Smooth muscle cell (in vitro differentiated cells): ENCODE measurements at regions not wholly inside any gene's neighbourhood (a gene's known extent, or its start where the extent isn't known, plus 50 kb on each side); places are given as distances from the start of the nearest gene placed in this dataset.

Experiments used
- DNase-seq: peaks from one replicate; lab custom pipeline; 2025; ENCODE audit not compliant: unreplicated experiment; lab: John Stamatoyannopoulos, UW
- H2AFZ ChIP-seq: fragments of 200-600 bp; sonication (generic); 2 replicates; pipeline ENCODE4 v1.6.0; 2016; ENCODE audit warnings: antibody characterized with exemption, low read depth, mild to moderate bottlenecking
- H3F3A ChIP-seq: fragments of 200-600 bp; sonication (generic); 2 replicates; pipeline ENCODE4 v1.6.0; 2017; ENCODE audit warnings: antibody characterized with exemption, low read depth
- H3K27ac ChIP-seq: fragments of 200-600 bp; sonication (generic); 2 replicates; pipeline ENCODE4 v1.5.1; 2016; ENCODE audit warnings: low read depth, mild to moderate bottlenecking
- H3K27me3 ChIP-seq: fragments of 200-600 bp; sonication (generic); 2 replicates; pipeline ENCODE4 v1.6.1; 2016; ENCODE audit warnings: low read depth, mild to moderate bottlenecking
- H3K36me3 ChIP-seq: fragments of 200-600 bp; sonication (generic); 2 replicates; pipeline ENCODE4 v1.5.1; 2016; ENCODE audit warnings: low read depth
- H3K4me1 ChIP-seq: fragments of 200-600 bp; sonication (generic); 2 replicates; pipeline ENCODE4 v1.5.1; 2016; ENCODE audit warnings: low read depth
- H3K4me2 ChIP-seq: fragments of 200-600 bp; sonication (generic); 2 replicates; pipeline ENCODE4 v1.6.0; 2016; ENCODE audit warnings: mild to moderate bottlenecking
- H3K4me3 ChIP-seq: fragments of 200-600 bp; sonication (generic); 2 replicates; pipeline ENCODE4 v1.5.1; 2016; ENCODE audit warnings: mild to moderate bottlenecking
- H3K79me2 ChIP-seq: fragments of 200-600 bp; sonication (generic); 2 replicates; pipeline ENCODE4 v1.6.0; 2016; ENCODE audit warnings: low read depth, mild to moderate bottlenecking
- H3K9ac ChIP-seq: fragments of 200-600 bp; sonication (generic); 2 replicates; pipeline ENCODE4 v1.6.0; 2016; ENCODE audit warnings: low read depth
- H3K9me3 ChIP-seq: fragments of 200-600 bp; sonication (generic); replicated peaks from 2 replicates; pipeline ENCODE4 v1.5.1; 2016; ENCODE audit warnings: low read depth
- H4K20me1 ChIP-seq: fragments of 200-600 bp; sonication (generic); 2 replicates; pipeline ENCODE4 v1.6.0; 2016; ENCODE audit warnings: low read depth
- WGBS: methylation state at CpG from one replicate; pipeline ENCODE4 v1.1.7; 2016; ENCODE audit warnings: low lambda C conversion rate; 5-methylcytosine and 5-hydroxymethylcytosine counted together
- TF ChIP-seq, protein P1 (sequence below): fragments of 200-600 bp; sonication (generic); IDR thresholded peaks from 2 replicates; pipeline ENCODE4 v1.5.1; 2017; ENCODE audit warnings: borderline replicate concordance, mild to moderate bottlenecking, antibody characterized with exemption; ENCODE audit not compliant: insufficient read depth, poor library complexity, severe bottlenecking

- peaks cover 49% of the 10 kb centered on the region for H3K4me1 ChIP-seq
- H3F3A ChIP-seq, result no peaks in the 10 kb centered on the region
- H4K20me1 ChIP-seq, result no peaks in the 10 kb centered on the region
- TF ChIP-seq, protein P1, sequence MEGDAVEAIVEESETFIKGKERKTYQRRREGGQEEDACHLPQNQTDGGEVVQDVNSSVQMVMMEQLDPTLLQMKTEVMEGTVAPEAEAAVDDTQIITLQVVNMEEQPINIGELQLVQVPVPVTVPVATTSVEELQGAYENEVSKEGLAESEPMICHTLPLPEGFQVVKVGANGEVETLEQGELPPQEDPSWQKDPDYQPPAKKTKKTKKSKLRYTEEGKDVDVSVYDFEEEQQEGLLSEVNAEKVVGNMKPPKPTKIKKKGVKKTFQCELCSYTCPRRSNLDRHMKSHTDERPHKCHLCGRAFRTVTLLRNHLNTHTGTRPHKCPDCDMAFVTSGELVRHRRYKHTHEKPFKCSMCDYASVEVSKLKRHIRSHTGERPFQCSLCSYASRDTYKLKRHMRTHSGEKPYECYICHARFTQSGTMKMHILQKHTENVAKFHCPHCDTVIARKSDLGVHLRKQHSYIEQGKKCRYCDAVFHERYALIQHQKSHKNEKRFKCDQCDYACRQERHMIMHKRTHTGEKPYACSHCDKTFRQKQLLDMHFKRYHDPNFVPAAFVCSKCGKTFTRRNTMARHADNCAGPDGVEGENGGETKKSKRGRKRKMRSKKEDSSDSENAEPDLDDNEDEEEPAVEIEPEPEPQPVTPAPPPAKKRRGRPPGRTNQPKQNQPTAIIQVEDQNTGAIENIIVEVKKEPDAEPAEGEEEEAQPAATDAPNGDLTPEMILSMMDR, result no peak
- H3K27me3 ChIP-seq, result no peaks in the 10 kb centered on the region
- H3K79me2 ChIP-seq, result no peaks in the 10 kb centered on the region
- H3K9ac ChIP-seq, result no peak overlapping the region
- DNase-seq, result no peak
- peak overlapping the region; percentile 81 for H3K4me2 ChIP-seq
- 78% methylated on average over 2 of the region's 2 CpGs for WGBS
- H3K36me3 ChIP-seq, result no peaks in the 10 kb centered on the region
- no peak overlapping the region for H3K4me3 ChIP-seq
- no peak overlapping the region for H3K27ac ChIP-seq
- peak overlapping the region; percentile 45 for H2AFZ ChIP-seq
- H3K9me3 ChIP-seq, result no peaks in the 10 kb centered on the region
These were observed 361.9 kb downstream of the CSNK1G3 start for GRCh38 chr5:123873846-123874245.

DNA sequence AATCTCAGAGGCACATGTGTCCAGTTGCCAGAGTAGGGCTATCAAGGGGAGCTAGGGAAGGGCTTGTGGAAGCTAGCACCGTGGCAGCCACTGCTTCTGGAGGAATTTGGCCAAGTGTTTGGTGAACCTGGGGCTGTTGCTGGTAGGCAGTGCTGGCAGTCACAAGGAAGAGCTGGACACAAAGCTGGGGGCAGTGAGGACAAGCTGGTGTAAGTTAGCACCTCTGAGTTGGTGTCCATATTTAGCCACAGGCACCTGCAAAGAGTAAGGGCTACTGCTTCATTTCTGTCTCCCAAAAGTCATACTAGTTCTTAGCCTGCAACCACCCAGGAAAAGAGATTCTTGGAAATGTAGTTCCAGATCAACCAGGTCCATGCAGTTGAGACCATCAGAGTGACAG lies 359.4 kb downstream of the CSNK1G3 start:
- Histone ChIP-seq H3K79me2 (no peaks in the 10 kb centered on the region), H3K36me3 (no peaks in the 10 kb centered on the region), H3K27ac (no peak overlapping the region), H2AFZ (no peak overlapping the region), H3K27me3 (no peaks in the 10 kb centered on the region), H3K4me2 (no peak overlapping the region), H3K4me1 (peaks cover 41% of the 10 kb centered on the region), H3F3A (no peaks in the 10 kb centered on the region), H4K20me1 (no peaks in the 10 kb centered on the region), H3K9me3 (no peaks in the 10 kb centered on the region), H3K9ac (no peak overlapping the region), H3K4me3 (no peak overlapping the region)
- 100% methylated on average over 1 of the region's 1 CpG for WGBS
- no peak for DNase-seq
- TF ChIP-seq, protein P1, result no peak

DNA sequence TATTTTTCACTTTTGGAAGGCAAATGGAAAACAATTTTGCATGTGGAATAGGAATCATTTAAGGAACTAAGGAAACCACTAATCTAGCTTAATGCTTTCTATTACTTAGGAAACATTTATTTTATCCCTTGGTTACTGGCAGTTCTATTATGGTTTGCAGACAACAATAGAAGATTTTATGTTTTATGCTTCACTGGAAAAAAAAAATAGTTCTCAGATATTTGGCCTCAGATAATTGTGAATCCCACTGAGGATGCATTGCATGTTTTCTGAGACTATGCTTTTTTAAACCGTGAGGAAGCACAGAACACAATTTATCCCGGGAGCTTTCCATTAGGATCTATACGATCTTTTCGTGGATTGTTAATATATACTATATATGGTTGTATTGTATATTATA lies 356.9 kb downstream of the CSNK1G3 start:
- H3K4me2 ChIP-seq, result no peak overlapping the region
- H3K27me3 ChIP-seq, result no peaks in the 10 kb centered on the region
- H3K36me3 ChIP-seq, result no peaks in the 10 kb centered on the region
- TF ChIP-seq, protein P1, result no peak
- H3K9me3 ChIP-seq, result no peaks in the 10 kb centered on the region
- no peak overlapping the region for H3K27ac ChIP-seq
- H2AFZ ChIP-seq, result no peak overlapping the region
- no peaks in the 10 kb centered on the region for H4K20me1 ChIP-seq
- no peaks in the 10 kb centered on the region for H3F3A ChIP-seq
- 94% methylated on average over 4 of the region's 4 CpGs for WGBS
- H3K4me1 ChIP-seq, result peaks cover 16% of the 10 kb centered on the region
- DNase-seq, result no peak
- no peaks in the 10 kb centered on the region for H3K79me2 ChIP-seq
- no peak overlapping the region for H3K4me3 ChIP-seq
- H3K9ac ChIP-seq, result no peak overlapping the region

DNA sequence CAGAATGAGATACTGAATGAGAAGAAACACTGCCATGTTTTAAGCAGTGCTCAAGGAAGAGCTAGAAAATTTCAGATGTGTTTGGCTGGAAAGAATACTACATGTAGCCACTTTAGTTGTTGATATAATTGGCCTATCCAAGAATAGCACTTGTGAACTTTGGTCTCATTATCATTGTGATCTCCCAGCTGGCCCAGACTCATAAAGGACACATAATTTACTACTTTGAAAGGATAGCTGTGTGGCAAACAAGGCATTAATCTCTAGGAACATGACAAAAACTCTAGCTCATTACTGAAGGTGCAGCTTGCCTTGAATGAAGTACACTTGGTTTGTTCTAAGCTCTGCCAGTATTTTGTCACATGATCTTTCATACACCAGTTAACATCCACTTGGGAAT lies 356.3 kb downstream of the CSNK1G3 start:
- DNase-seq, result no peak
- Histone ChIP-seq H3F3A (no peaks in the 10 kb centered on the region), H3K9ac (no peak overlapping the region), H3K9me3 (no peaks in the 10 kb centered on the region), H2AFZ (no peak overlapping the region), H3K36me3 (no peaks in the 10 kb centered on the region), H3K4me3 (no peak overlapping the region), H3K4me2 (no peak overlapping the region), H3K79me2 (no peaks in the 10 kb centered on the region), H3K4me1 (peaks cover 10% of the 10 kb centered on the region), H3K27me3 (no peaks in the 10 kb centered on the region), H4K20me1 (no peaks in the 10 kb centered on the region), H3K27ac (no peak overlapping the region)
- TF ChIP-seq, protein P1, result no peak
